ENCODE measurements at regions not wholly inside any gene's neighbourhood (a gene's known extent, or its start where the extent isn't known, plus 50 kb on each side); places are given as distances from the start of the nearest gene placed in this dataset.

DNA sequence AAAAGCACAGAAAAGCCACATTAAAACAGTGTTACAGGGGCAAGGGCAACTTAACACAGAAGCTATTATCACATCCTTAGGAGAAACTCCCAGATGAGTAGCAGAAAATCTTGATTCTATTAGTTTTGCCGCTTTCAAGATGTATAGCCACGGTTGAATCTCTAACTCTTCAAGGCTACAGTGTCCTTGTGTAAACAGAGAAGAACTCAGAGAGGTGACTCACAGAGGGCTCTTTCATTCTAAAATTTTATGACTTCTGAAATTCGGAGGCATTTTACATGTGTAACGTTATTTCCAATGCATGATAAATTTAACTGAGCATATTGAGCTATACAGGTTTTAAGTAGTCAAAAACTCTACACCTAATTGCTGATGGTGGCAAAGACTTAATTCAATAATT is 846.6 kb downstream of the GBE1 start:
- TF ChIP-seq POLR2AphosphoS5 (IDR thresholded peaks at IDR 0.05) (no peak), POLR2A (IDR thresholded peaks at IDR 0.05) (no peak)
- TF ChIP-seq, protein P1, sequence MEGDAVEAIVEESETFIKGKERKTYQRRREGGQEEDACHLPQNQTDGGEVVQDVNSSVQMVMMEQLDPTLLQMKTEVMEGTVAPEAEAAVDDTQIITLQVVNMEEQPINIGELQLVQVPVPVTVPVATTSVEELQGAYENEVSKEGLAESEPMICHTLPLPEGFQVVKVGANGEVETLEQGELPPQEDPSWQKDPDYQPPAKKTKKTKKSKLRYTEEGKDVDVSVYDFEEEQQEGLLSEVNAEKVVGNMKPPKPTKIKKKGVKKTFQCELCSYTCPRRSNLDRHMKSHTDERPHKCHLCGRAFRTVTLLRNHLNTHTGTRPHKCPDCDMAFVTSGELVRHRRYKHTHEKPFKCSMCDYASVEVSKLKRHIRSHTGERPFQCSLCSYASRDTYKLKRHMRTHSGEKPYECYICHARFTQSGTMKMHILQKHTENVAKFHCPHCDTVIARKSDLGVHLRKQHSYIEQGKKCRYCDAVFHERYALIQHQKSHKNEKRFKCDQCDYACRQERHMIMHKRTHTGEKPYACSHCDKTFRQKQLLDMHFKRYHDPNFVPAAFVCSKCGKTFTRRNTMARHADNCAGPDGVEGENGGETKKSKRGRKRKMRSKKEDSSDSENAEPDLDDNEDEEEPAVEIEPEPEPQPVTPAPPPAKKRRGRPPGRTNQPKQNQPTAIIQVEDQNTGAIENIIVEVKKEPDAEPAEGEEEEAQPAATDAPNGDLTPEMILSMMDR (IDR thresholded peaks at IDR 0.05): no peak

Data from prostate gland (tissue), 2 donors.